IMR-90 (cell line): ENCODE measurements at regions not wholly inside any gene's neighbourhood (a gene's known extent, or its start where the extent isn't known, plus 50 kb on each side); places are given as distances from the start of the nearest gene placed in this dataset.

Experiments used
- BHLHE40 ChIP-seq: fragments of 150-350 bp; IDR thresholded peaks from 2 replicates; pipeline ENCODE4 v1.6.1; 2016; ENCODE audit warnings: mild to moderate bottlenecking, low read depth, low read length
- CEBPB ChIP-seq: IDR thresholded peaks from 2 replicates; pipeline ENCODE4 v1.6.1; 2012; ENCODE audit warnings: low read depth, low read length, improper control_type of control experiment
- CTCF ChIP-seq: conservative IDR thresholded peaks from 2 replicates; pipeline ENCODE4 v1.5.1; 2012; ENCODE audit warnings: mild to moderate bottlenecking, low read depth, low read length, improper control_type of control experiment
- FOS ChIP-seq: fragments of 150-350 bp; IDR thresholded peaks from 2 replicates; pipeline ENCODE4 v1.6.1; 2016; ENCODE audit warnings: low read depth, low read length
- MAFK ChIP-seq: IDR thresholded peaks from 2 replicates; pipeline ENCODE4 v1.6.1; 2012; ENCODE audit warnings: low read depth, low read length, improper control_type of control experiment
- MAZ ChIP-seq: IDR thresholded peaks from 2 replicates; pipeline ENCODE4 v1.6.1; 2012; ENCODE audit warnings: low read depth, mild to moderate bottlenecking, low read length, improper control_type of control experiment, moderate library complexity, borderline replicate concordance
- MXI1 ChIP-seq: IDR thresholded peaks from 2 replicates; pipeline ENCODE4 v1.6.1; 2012; ENCODE audit warnings: low read depth, mild to moderate bottlenecking, low read length, moderate library complexity, borderline replicate concordance
- POLR2A ChIP-seq: IDR thresholded peaks from 2 replicates; pipeline ENCODE4 v1.6.1; 2012; ENCODE audit warnings: mild to moderate bottlenecking, low read depth, low read length
- RAD21 ChIP-seq: IDR thresholded peaks from 2 replicates; pipeline ENCODE4 v1.6.1; 2012; ENCODE audit warnings: low read length, improper control_type of control experiment
- RCOR1 ChIP-seq: IDR thresholded peaks from 2 replicates; pipeline ENCODE4 v1.6.1; 2012; ENCODE audit warnings: mild to moderate bottlenecking, low read length, improper control_type of control experiment; ENCODE audit not compliant: insufficient replicate concordance
- RFX5 ChIP-seq: IDR thresholded peaks from 2 replicates; pipeline ENCODE4 v1.8.0; 2012; ENCODE audit warnings: low read depth, mild to moderate bottlenecking, low read length, moderate library complexity

DNA sequence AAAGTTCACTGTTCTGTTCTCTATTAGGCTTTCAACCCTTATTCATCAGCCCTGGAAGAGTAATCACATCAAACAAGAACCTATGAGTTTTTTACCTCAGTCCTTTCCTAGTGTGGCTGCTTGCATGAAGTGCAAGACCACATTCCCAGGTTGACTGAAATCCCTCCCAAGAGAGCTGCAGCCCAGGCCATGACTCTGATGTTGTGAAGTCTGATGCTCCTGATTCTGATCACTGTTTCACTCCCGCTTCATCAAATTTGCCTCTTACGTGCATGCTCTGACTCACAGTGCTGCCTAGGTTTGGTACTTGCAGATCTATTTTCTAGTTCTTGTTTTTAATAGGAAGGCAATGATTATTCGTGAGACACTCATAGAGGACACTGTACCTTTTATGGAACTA, 58.2 kb upstream of the DSEL start:
- TF ChIP-seq RAD21: no peak
- no peak for TF ChIP-seq CTCF
- no peak for TF ChIP-seq POLR2A
- no peak for TF ChIP-seq CEBPB
- TF ChIP-seq RCOR1: no peak
- TF ChIP-seq MAFK: no peak
- no peak for TF ChIP-seq MXI1
- TF ChIP-seq RFX5: no peak
- TF ChIP-seq MAZ: no peak
- TF ChIP-seq BHLHE40: no peak
- no peak for TF ChIP-seq FOS
